DOHH2 (cell line): ENCODE measurements at regions not wholly inside any gene's neighbourhood (a gene's known extent, or its start where the extent isn't known, plus 50 kb on each side); places are given as distances from the start of the nearest gene placed in this dataset.

Experiments used
- CTCF ChIP-seq: fragments of 200-600 bp; sonication (generic); IDR thresholded peaks from one replicate; pipeline ENCODE4 v1.5.1; 2014; ENCODE audit warnings: antibody characterized with exemption, mild to moderate bottlenecking, low read depth, low read length; ENCODE audit not compliant: poor library complexity, severe bottlenecking
- EZH2phosphoT487 ChIP-seq: fragments of 200-600 bp; sonication (generic); IDR thresholded peaks from 2 replicates; pipeline ENCODE4 v1.6.1; 2017; ENCODE audit warnings: borderline replicate concordance, mild to moderate bottlenecking, antibody characterized with exemption, low read length, moderate library complexity, mixed read lengths

- no peak for TF ChIP-seq CTCF
- TF ChIP-seq EZH2phosphoT487 = no peak
Measured at GRCh38 chr3:117003501-117003900, 293.9 kb downstream of the TUSC7 start.
